AG09319 (cell line): ENCODE measurements at regions not wholly inside any gene's neighbourhood (a gene's known extent, or its start where the extent isn't known, plus 50 kb on each side); places are given as distances from the start of the nearest gene placed in this dataset.

Source experiments
- DNase-seq: peaks from one replicate; pipeline ENCODE4 v3.0.0-alpha.2; 2010; ENCODE audit warnings: low read depth; ENCODE audit errors: extremely low read depth
- CTCF ChIP-seq: IDR thresholded peaks from 2 replicates; pipeline ENCODE4 v1.5.1; 2011; ENCODE audit warnings: low read depth, mild to moderate bottlenecking, inconsistent platforms, low read length, moderate library complexity

- no peak for DNase-seq
- TF ChIP-seq CTCF, result no peak
Measured at GRCh38 chr17:79453481-79453880, 157.4 kb downstream of the RBFOX3 start.

GRCh38 chr17:79452706-79453105, 158.1 kb downstream of the RBFOX3 start:
- no peak for DNase-seq
- no peak for TF ChIP-seq CTCF

GRCh38 chr17:79451167-79451566, 159.7 kb downstream of the RBFOX3 start:
- no peak for DNase-seq
- no peak for TF ChIP-seq CTCF

- no peak for DNase-seq
- no peak for TF ChIP-seq CTCF
Measured at GRCh38 chr17:79446399-79447009, 164.3 kb downstream of the RBFOX3 start.

GRCh38 chr17:79444198-79444597, 166.7 kb downstream of the RBFOX3 start:
- no peak for TF ChIP-seq CTCF
- no peak for DNase-seq

- no peak for DNase-seq
- TF ChIP-seq CTCF, result no peak
Measured at GRCh38 chr17:79443026-79443425, 167.8 kb downstream of the RBFOX3 start.

GRCh38 chr17:79441356-79442160, 169.3 kb downstream of the RBFOX3 start:
- no peak for TF ChIP-seq CTCF
- no peak for DNase-seq
